ENCODE measurements at regions not wholly inside any gene's neighbourhood (a gene's known extent, or its start where the extent isn't known, plus 50 kb on each side); places are given as distances from the start of the nearest gene placed in this dataset.
"Not testable (repeated sequence)": the region's sequence is repeated elsewhere in the genome, so short reads cannot be mapped to it uniquely, and the experiment has no call there.

GRCh38 chr6:81625216-81625615, 127.3 kb downstream of the TENT5A start:
- DNase-seq (ENCODE audit: low spot score), result no peak

DNA sequence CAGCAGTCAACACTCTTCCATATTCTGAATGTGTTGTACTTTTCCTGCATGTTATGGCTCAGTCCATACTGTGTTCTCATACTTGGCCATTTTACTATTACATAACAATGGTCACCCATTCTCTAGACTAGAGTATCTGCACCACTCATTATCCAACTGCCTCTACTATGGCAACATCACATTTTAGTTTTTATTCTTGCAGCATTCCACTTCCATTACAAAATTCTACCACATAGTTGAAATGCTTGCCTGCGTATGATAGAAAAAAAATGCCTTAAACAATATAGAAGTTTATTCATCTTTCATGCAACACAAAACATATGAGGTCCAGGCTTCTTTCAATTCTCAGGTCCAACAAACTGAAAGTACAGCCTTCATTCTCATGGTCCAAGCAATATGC, 128.0 kb downstream of the TENT5A start:
- no peak for DNase-seq (ENCODE audit: low spot score)

DNA sequence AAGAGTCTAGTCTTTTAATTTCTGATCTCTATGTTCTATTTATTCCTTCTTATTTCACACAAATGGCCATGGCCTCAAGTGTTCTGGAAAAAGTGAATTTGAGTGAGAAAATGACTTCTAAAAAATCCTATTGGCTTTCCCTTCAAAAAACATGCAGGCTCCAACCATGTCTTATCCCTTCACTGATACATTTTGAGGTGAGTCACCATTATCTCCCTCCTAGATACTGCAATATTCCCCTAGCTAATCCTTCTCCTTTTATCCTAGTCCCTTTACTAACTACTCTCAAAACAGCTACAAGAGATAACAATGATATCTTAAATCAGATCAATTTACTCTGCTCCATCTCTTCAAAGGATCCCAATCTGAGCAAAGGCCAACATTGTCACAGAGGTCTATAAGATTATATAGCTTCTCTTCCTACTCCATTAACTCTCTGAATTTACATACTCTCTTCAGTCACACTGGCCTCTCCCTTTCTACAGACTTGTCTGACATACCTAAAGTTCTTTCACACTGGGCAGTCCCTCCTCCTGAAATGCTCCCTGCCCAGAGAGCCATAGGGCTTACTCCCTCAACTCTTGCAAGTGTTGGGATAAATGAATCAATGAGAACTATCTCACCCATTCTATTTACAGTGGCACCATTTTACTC, 129.2 kb downstream of the TENT5A start:
- DNase-seq (ENCODE audit: low spot score), result peak; percentile 11

DNA sequence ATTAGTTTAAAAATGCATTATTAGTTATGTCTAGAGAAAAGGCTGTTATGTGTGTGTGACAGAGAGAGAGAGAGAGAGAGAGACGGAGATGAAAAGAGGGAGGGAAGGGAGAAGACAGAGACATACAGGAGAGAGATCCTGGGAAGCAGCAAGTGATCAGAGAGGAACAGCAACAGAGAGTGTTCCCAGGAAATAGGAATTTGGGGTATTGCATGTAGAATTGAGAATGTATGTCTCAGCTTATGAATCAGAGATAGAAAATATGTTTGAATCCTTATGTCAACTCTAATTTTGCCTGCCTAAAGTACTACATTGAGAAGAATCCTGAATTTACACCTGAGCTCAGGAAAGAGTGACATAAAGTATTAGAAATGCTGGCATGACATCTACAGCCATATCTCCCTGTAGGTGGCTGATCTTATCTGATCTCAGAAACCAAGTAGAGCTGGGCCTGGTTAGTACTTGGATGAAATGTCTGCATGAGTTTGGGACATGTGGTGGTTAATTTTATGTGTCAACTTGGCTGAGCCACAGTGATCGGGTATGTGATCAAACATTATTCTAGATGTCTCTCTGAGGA, 130.6 kb downstream of the TENT5A start:
- DNase-seq (ENCODE audit: low spot score), result no peak

DNA sequence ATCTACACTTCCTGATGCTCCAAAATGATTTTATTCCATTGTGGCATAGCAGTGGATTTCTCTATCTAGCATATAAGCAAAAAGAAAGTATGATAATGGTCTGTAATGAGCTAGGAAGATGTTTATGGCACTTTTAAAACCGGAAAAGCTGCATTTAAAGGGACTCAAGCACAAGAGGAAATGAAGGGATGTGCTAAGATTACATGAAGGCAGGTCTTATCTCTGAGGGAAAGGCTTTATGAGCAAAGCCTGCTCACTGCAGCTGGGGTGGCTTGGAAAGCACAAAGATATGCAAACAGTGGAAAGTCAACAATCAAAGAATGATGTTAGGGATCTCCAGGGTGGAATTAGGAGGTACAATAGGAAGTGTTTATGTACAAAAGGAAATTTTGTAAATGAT, 138.2 kb downstream of the TENT5A start:
- DNase-seq (ENCODE audit: low spot score), result peak; percentile 79

DNA sequence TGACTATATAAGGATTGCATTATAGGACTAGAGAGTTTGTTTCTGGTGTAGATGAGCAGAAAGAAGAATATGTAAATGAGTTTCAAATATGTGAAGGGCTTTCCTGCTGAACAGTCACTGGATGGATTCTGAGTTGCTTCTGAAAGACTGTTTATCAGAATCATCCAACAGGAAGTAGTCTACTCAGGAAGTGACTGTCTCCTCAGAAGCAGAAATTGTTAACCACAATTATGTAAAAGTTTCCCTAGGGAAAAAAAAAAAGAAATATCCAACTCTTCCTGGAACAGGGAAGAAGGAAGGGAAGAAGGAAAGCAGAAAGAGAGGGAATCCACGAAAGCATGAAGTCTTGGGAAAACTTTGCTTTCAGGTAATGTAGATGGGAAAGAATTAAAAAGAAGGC, 138.9 kb downstream of the TENT5A start:
- DNase-seq (ENCODE audit: low spot score), result no peak

GRCh38 chr6:81612136-81612535, 140.3 kb downstream of the TENT5A start:
- no peak for DNase-seq (ENCODE audit: low spot score)

GRCh38 chr6:81609736-81610135, 142.7 kb downstream of the TENT5A start:
- DNase-seq (ENCODE audit: low spot score), result no peak

DNA sequence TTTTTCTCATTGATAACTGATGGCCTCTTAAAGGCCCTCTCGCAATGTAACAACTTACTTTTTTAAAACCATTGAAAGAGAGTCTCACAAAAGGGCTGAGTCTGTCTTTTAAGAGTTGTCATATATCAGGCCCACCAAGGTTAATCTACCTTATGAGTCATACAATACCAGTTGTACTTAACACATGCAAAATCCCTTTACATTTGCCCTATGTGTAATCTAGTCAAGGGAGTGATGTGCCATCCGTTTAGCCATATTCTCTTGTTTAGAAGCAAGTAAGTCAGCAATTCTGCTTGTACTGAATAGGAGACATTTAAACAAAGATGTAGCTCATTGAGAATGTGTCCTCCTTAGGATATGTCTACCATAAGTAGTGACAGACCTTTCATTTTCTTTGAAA, 143.7 kb downstream of the TENT5A start:
- no peak for DNase-seq (ENCODE audit: low spot score)

- DNase-seq (ENCODE audit: low spot score), result no peak
Measured at GRCh38 chr6:81606965-81607381, 145.5 kb downstream of the TENT5A start.

GRCh38 chr6:81605526-81605925, 147.0 kb downstream of the TENT5A start:
- no peak for DNase-seq (ENCODE audit: low spot score)

- no peak for DNase-seq (ENCODE audit: low spot score)
Measured at GRCh38 chr6:81601918-81602317, 150.6 kb downstream of the TENT5A start.

DNA sequence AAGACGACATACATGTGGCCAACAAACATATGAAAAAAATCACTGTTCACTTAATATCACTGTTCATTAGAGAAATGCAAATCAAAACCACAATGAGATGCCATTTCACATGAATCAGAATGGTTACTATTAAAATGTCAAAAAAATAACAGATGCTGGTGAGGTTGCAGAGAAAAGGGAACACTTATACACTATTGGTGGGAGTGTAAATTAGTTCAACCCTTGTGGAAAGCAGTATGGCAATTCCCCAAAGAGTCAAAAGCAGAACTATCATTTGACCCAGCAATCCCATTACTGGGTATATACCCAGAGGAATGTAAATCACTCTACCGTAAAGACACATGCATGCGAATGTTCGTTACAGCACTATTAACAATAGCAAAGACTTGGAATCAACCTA, 152.0 kb downstream of the TENT5A start:
- DNase-seq (ENCODE audit: low spot score), result not testable (repeated sequence)

- DNase-seq (ENCODE audit: low spot score), result no peak
Measured at GRCh38 chr6:81594501-81594900, 158.0 kb downstream of the TENT5A start.

- no peak for DNase-seq (ENCODE audit: low spot score)
Measured at GRCh38 chr6:81590314-81590691, 162.2 kb downstream of the TENT5A start.

- no peak for DNase-seq (ENCODE audit: low spot score)
Measured at GRCh38 chr6:81589465-81590313, 162.8 kb downstream of the TENT5A start.

DNA sequence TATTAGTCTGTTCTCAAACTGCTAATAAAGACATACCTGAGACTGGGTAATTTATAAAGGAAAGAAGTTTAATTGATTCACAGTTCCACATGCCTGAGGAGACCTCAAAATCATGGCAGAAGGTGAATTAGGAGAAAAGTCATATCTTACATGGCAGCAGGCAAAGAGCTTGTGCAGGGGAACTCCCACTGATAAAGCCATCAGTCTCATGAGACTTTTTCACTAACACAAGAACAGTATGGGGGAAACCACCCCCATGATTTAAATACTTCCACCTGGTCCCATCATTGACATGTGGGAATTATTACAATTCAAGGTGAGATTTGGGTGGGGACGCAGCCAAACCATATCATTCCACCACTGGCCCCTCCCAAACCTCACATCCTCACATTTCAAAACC, 166.8 kb downstream of the TENT5A start:
- not testable (repeated sequence) for DNase-seq (ENCODE audit: low spot score)

DNA sequence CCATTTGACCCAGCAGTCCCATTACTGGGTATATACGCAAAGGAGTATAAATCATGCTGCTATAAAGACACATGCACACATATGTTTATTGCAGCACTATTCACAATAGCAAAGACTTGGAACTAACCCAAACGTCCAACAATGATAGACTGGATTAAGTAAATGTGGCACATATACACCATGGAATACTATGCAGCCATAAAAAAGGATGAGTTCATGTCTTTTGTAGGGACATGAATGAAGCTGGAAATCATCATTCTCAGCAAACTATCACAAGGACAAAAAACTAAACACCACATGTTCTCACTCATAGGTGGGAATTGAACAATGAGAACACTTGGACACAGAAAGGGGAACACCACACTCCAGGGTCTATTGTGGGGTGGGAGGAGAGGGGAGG, 168.3 kb downstream of the TENT5A start:
- DNase-seq (ENCODE audit: low spot score), result not testable (repeated sequence)

GRCh38 chr6:81575442-81575841, 177.0 kb downstream of the TENT5A start:
- DNase-seq (ENCODE audit: low spot score), result peak; percentile 48

DNA sequence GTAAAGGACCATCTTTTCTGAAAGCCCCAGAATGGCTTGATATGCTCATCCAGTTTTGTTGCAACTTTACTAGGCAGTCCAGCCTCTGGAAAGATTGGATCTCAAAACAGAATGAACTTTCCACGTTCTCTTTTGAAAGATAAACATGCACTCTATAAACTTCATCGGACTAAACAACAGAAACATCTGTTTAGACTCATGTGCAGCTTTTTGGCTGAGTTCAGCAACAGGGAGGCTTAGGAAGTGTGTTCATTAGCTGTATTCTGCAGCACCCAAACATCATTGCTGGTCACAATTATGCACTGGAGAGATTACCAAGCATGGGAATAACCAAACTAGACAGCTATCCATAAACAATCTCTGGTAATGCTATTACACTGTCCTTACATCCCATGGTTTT, 180.5 kb downstream of the TENT5A start:
- peak; percentile 73 for DNase-seq (ENCODE audit: low spot score)

DNA sequence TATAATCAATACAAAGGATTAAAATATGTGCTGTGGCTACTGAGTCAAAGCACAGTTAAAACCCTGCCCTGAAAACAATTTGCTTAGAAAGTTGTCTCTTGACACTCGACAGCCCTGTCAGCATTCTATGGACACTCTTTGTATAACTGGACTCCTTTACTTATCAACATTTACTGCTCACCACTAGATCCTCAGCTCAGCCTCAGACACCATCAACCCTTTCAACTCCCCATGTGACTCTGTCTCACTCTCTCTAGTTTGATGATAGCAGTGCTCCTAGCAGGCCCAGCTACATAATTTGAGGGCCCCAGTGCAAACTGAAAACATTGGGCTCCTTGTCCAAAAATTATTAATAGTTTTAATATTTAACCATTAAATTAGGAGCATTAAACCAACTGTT, 181.8 kb downstream of the TENT5A start:
- no peak for DNase-seq (ENCODE audit: low spot score)

DNA sequence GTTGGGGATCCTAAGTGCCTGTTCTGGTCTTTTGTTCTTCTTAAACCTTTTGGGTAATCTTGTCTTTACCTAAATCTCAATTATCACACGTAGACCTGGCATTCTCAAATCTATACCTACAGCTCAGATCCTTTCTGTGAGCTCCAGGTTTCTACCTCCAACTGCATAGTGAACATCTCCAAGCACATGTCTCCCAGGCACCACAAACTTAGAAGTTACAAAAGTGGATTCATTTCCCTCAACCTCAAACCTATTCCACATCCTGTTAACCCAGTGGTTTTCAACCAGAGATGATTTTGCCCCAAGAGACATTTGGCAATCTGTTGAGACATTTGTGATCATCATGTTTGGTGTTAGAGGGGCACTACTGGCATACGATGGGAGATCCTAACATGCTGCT, 183.5 kb downstream of the TENT5A start:
- DNase-seq (ENCODE audit: low spot score), result no peak

- no peak for DNase-seq (ENCODE audit: low spot score)
Measured at GRCh38 chr6:81565071-81565470, 187.4 kb downstream of the TENT5A start.
